K562 (cell line): ENCODE measurements at regions not wholly inside any gene's neighbourhood (a gene's known extent, or its start where the extent isn't known, plus 50 kb on each side); places are given as distances from the start of the nearest gene placed in this dataset.

Source experiments
- CHCHD3 ChIP-seq: fragments of 250-450 bp; sonication (Bioruptor Pico); IDR thresholded peaks from 2 replicates; pipeline ENCODE4 v2.1.2; 2022; ENCODE audit warnings: mild to moderate bottlenecking
- EZH2 ChIP-seq: IDR thresholded peaks from 2 replicates; pipeline ENCODE4 v1.6.1; 2012; ENCODE audit warnings: low read depth, mild to moderate bottlenecking, inconsistent platforms, low read length, borderline replicate concordance
- FOXP4 ChIP-seq: sonication (generic); formaldehyde crosslinking; IDR thresholded peaks from 2 replicates; pipeline ENCODE4 v1.8.0; 2022; ENCODE audit warnings: mild to moderate bottlenecking, missing genetic modification reagents, borderline replicate concordance
- MAFF ChIP-seq: IDR thresholded peaks from 2 replicates; pipeline ENCODE4 v1.6.1; 2012; ENCODE audit warnings: low read length, improper control_type of control experiment
- SIRT6 ChIP-seq: IDR thresholded peaks from one replicate; pipeline ENCODE4 v1.6.1; 2012; ENCODE audit warnings: low read depth, mild to moderate bottlenecking, control low read depth, inconsistent platforms, low read length, moderate library complexity
- SP2 ChIP-seq: IDR thresholded peaks from 2 replicates; pipeline ENCODE4 v1.6.1; 2011; ENCODE audit warnings: mild to moderate bottlenecking, low read depth, low read length, moderate library complexity; ENCODE audit not compliant: poor library complexity, severe bottlenecking; ENCODE audit errors: extremely low read depth
- ZNF707 ChIP-seq: fragments of 250-450 bp; sonication (Bioruptor Pico); conservative IDR thresholded peaks from 2 replicates; pipeline ENCODE4 v1.8.0; 2022; ENCODE audit warnings: inconsistent platforms, mild to moderate bottlenecking, moderate library complexity
- TF ChIP-seq, protein P1 (sequence below), 3 experiments: IDR thresholded peaks in 2 of 3; conservative IDR thresholded peaks in 1 of 3; 2 replicates each; pipeline ENCODE4 v1.5.1; 2011 to 2012; ENCODE audit warnings: low read length in 3 of 3, mild to moderate bottlenecking in 3 of 3, control low read depth in 2 of 3, improper control_type of control experiment in 1 of 3, inconsistent platforms in 1 of 3, low read depth in 1 of 3, mixed read lengths in 1 of 3, moderate library complexity in 1 of 3; ENCODE audit not compliant: insufficient read depth in 2 of 3
- TF ChIP-seq, protein P2 (sequence below): sonication (generic); formaldehyde crosslinking; IDR thresholded peaks from 2 replicates; pipeline ENCODE4 v1.9.0; 2022; ENCODE audit warnings: mild to moderate bottlenecking, missing genetic modification reagents

- no peak for TF ChIP-seq FOXP4
- TF ChIP-seq, protein P1, sequence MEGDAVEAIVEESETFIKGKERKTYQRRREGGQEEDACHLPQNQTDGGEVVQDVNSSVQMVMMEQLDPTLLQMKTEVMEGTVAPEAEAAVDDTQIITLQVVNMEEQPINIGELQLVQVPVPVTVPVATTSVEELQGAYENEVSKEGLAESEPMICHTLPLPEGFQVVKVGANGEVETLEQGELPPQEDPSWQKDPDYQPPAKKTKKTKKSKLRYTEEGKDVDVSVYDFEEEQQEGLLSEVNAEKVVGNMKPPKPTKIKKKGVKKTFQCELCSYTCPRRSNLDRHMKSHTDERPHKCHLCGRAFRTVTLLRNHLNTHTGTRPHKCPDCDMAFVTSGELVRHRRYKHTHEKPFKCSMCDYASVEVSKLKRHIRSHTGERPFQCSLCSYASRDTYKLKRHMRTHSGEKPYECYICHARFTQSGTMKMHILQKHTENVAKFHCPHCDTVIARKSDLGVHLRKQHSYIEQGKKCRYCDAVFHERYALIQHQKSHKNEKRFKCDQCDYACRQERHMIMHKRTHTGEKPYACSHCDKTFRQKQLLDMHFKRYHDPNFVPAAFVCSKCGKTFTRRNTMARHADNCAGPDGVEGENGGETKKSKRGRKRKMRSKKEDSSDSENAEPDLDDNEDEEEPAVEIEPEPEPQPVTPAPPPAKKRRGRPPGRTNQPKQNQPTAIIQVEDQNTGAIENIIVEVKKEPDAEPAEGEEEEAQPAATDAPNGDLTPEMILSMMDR (IDR thresholded peaks at IDR 0.05 in 2 of 3, conservative IDR thresholded peaks at IDR 0.05 in 1 of 3; ENCODE audit: insufficient read depth in 2 of 3, low read depth in 1 of 3, low read length in 3 of 3), result no peak
- no peak for TF ChIP-seq SP2
- no peak for TF ChIP-seq CHCHD3
- TF ChIP-seq SIRT6, result no peak
- TF ChIP-seq ZNF707 (CRISPR knock-in tag), result no peak
- TF ChIP-seq MAFF, result no peak
- TF ChIP-seq, protein P2, sequence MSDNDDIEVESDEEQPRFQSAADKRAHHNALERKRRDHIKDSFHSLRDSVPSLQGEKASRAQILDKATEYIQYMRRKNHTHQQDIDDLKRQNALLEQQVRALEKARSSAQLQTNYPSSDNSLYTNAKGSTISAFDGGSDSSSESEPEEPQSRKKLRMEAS, result no peak
- no peak for TF ChIP-seq EZH2
Measured at GRCh38 chr9:118984607-118985006, 384.6 kb downstream of the BRINP1 start.
